ENCODE measurements at regions not wholly inside any gene's neighbourhood (a gene's known extent, or its start where the extent isn't known, plus 50 kb on each side); places are given as distances from the start of the nearest gene placed in this dataset.

GRCh38 chr19:5269279-5269678 is 71.3 kb downstream of the PTPRS start:
- ChIA-PET CTCF (interaction anchor here (0.8 kb wide), 1 partner anchor 71 kb away, joined by 3 read pairs; the partner anchor contains the start of gene PTPRS), POLR2A (no interaction called here)
- 95% methylated on average over 13 of the region's 17 CpGs for WGBS (ENCODE audit: missing lambda C conversion rate)

GRCh38 chr19:5268801-5269200 is 71.8 kb downstream of the PTPRS start:
- Histone ChIP-seq H3K27ac (no peak overlapping the region), H3K4me2 (no peak overlapping the region), H3K4me1 (no peaks in the 10 kb centered on the region), H3K9me3 (no peaks in the 10 kb centered on the region), H3K4me3 (no peak overlapping the region)
- ATAC-seq, result no peak
- no peak for DNase-seq (ENCODE audit: low read depth in 1 of 2, low spot score in 1 of 2)
- TF ChIP-seq MYC (IDR thresholded peaks at IDR 0.05; ENCODE audit: borderline replicate concordance, low read length) (no peak), CBX8 (IDR thresholded peaks at IDR 0.05) (no peak), EHMT2 (IDR thresholded peaks at IDR 0.05; ENCODE audit: low read depth) (no peak), GATA3 (IDR thresholded peaks at IDR 0.05; ENCODE audit: borderline replicate concordance) (no peak), NFE2L2 (conservative IDR thresholded peaks at IDR 0.05; ENCODE audit: low read length) (no peak), RFX5 (IDR thresholded peaks at IDR 0.05) (no peak), NPAS2 (CRISPR knock-in tag; IDR thresholded peaks at IDR 0.05; ENCODE audit: borderline replicate concordance) (no peak), SMC3 (IDR thresholded peaks at IDR 0.05) (no peak)
- no peak for FAIRE-seq
- 93% methylated on average over 5 of the region's 13 CpGs for WGBS (ENCODE audit: missing lambda C conversion rate)
- POLR2A ChIA-PET, result no interaction called here
- CTCF ChIA-PET, result interaction anchor here (0.8 kb wide), 1 partner anchor 72 kb away, joined by 3 read pairs; the partner anchor contains the start of gene PTPRS

More at GRCh38 chr19:5269279-5269678, 71.3 kb downstream of the PTPRS start:
- Histone ChIP-seq H3K4me2 (no peak overlapping the region), H3K9me3 (no peaks in the 10 kb centered on the region), H3K4me3 (no peak overlapping the region), H3K4me1 (no peaks in the 10 kb centered on the region), H3K27ac (no peak overlapping the region)
- TF ChIP-seq MAZ (IDR thresholded peaks at IDR 0.05; ENCODE audit: borderline replicate concordance, low read depth, low read length) (no peak), CTCF (IDR thresholded peaks at IDR 0.05) (no peak), HES2 (IDR thresholded peaks at IDR 0.05) (no peak), HMGXB4 (CRISPR knock-in tag; IDR thresholded peaks at IDR 0.05; ENCODE audit: borderline replicate concordance) (no peak), TFCP2L1 (CRISPR knock-in tag; IDR thresholded peaks at IDR 0.05) (no peak), JUNB (IDR thresholded peaks at IDR 0.05) (no peak), ATOH8 (CRISPR knock-in tag; IDR thresholded peaks at IDR 0.05; ENCODE audit: low read depth) (no peak), HDAC2 (IDR thresholded peaks at IDR 0.05) (no peak), CBX8 (IDR thresholded peaks at IDR 0.05) (no peak), HOXB13 (CRISPR knock-in tag; IDR thresholded peaks at IDR 0.05; ENCODE audit: low read depth) (no peak), CBX2 (IDR thresholded peaks at IDR 0.05; ENCODE audit: borderline replicate concordance, low read depth) (no peak), CHD4 (IDR thresholded peaks at IDR 0.05; ENCODE audit: borderline replicate concordance) (no peak), POLR2A (IDR thresholded peaks at IDR 0.05; ENCODE audit: low read length) (no peak)
- ATAC-seq (no peak), DNase-seq (ENCODE audit: low read depth in 1 of 2, low spot score in 1 of 2) (no peak), FAIRE-seq (no peak)

GRCh38 chr19:5265260-5265659 is 75.4 kb downstream of the PTPRS start:
- no peak for FAIRE-seq
- Histone ChIP-seq H3K4me2 (no peak overlapping the region), H3K4me1 (no peaks in the 10 kb centered on the region), H3K9me3 (no peaks in the 10 kb centered on the region), H3K4me3 (no peak overlapping the region), H3K27ac (no peak overlapping the region)
- no peak for ATAC-seq
- TF ChIP-seq CEBPB (IDR thresholded peaks at IDR 0.05), result no peak
- CTCF ChIA-PET, result no interaction called here
- no peak for DNase-seq (ENCODE audit: low read depth in 1 of 2, low spot score in 1 of 2)
- WGBS (ENCODE audit: missing lambda C conversion rate), result 93% methylated on average over 6 of the region's 9 CpGs
- POLR2A ChIA-PET, result no interaction called here

Data from A549 (cell line).